RWPE1 (cell line): ENCODE measurements at regions not wholly inside any gene's neighbourhood (a gene's known extent, or its start where the extent isn't known, plus 50 kb on each side); places are given as distances from the start of the nearest gene placed in this dataset.

Experiments used
- CTCF ChIA-PET: fragments of 350-600 bp; sonication (Branson Sonifier 250); formaldehyde crosslinking; extraction: SDS; loops from one replicate; lab custom pipeline; 2021; lab: Yijun Ruan, JAX
- POLR2A ChIA-PET: fragments of 400-600 bp; formaldehyde crosslinking; extraction: SDS; loops from one replicate; lab custom pipeline; 2020; ENCODE audit warnings: antibody characterized with exemption; ENCODE audit not compliant: low non-redundant PET; lab: Yijun Ruan, JAX
- DNase-seq: peaks from one replicate; pipeline ENCODE4 v3.0.0; 2012; ENCODE audit warnings: low spot score
- H3K27ac ChIP-seq: fragments of 450-650 bp; 2 replicates; pipeline ENCODE4 v1.5.1; 2017
- TF ChIP-seq, protein P1 (sequence below): fragments of 450-650 bp; conservative IDR thresholded peaks from 2 replicates; pipeline ENCODE4 v1.5.1; 2017; ENCODE audit warnings: low read depth, mild to moderate bottlenecking

DNA sequence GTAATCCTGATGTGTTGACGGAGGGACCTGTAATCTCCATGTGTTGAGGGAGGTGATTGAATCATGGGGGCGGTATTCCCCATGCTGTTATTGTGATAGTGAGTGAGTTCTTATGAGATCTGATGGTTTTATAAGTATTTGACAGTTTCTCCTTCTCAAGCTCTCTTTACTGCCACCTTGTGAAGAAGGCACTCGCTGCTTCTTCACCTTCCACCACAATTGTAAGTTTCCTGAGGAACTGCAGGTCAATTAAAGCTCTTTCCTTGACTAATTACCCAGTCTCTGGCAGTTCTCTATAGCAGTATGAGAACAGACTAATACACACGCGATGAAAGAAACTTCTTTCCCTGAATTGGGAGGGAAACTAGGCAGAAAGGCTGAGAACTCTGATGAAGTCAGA is 141.1 kb upstream of the RAD23B start:
- TF ChIP-seq, protein P1, sequence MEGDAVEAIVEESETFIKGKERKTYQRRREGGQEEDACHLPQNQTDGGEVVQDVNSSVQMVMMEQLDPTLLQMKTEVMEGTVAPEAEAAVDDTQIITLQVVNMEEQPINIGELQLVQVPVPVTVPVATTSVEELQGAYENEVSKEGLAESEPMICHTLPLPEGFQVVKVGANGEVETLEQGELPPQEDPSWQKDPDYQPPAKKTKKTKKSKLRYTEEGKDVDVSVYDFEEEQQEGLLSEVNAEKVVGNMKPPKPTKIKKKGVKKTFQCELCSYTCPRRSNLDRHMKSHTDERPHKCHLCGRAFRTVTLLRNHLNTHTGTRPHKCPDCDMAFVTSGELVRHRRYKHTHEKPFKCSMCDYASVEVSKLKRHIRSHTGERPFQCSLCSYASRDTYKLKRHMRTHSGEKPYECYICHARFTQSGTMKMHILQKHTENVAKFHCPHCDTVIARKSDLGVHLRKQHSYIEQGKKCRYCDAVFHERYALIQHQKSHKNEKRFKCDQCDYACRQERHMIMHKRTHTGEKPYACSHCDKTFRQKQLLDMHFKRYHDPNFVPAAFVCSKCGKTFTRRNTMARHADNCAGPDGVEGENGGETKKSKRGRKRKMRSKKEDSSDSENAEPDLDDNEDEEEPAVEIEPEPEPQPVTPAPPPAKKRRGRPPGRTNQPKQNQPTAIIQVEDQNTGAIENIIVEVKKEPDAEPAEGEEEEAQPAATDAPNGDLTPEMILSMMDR: no peak; the same call in 1 of the 2 replicates
- ChIA-PET POLR2A (no interaction called here), CTCF (interaction anchor here (0.5 to 1.0 kb wide), 4 partner anchors 8 to 873 kb away, joined by 3 read pairs; no protein-coding TSS in a partner anchor)
- no peak overlapping the region for H3K27ac ChIP-seq
- DNase-seq: no peak

DNA sequence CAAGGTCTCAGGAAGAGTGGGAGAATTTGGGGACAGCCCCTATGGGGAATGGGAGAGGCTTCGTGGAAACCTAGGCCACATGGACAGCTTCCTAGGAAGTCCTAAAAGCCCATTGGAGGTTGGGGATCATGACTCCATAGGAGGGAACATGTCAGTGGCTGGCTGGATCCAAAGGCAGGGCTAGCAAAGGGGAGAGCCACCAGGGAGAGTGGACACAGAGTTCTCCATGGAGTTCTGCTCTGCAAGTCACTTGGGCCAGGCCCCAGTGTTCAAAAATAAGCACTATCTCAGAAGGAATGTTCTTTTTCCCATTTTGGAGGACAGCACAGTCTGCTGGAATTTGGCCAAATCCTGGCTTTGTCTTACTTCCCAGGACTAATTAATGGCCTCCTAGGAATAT is 140.6 kb upstream of the RAD23B start:
- no peak overlapping the region for H3K27ac ChIP-seq
- ChIA-PET CTCF (interaction anchor here (0.5 to 1.0 kb wide), 4 partner anchors 8 to 874 kb away, joined by 3 read pairs; no protein-coding TSS in a partner anchor), POLR2A (no interaction called here)
- no peak for DNase-seq
- TF ChIP-seq, protein P1: no peak

DNA sequence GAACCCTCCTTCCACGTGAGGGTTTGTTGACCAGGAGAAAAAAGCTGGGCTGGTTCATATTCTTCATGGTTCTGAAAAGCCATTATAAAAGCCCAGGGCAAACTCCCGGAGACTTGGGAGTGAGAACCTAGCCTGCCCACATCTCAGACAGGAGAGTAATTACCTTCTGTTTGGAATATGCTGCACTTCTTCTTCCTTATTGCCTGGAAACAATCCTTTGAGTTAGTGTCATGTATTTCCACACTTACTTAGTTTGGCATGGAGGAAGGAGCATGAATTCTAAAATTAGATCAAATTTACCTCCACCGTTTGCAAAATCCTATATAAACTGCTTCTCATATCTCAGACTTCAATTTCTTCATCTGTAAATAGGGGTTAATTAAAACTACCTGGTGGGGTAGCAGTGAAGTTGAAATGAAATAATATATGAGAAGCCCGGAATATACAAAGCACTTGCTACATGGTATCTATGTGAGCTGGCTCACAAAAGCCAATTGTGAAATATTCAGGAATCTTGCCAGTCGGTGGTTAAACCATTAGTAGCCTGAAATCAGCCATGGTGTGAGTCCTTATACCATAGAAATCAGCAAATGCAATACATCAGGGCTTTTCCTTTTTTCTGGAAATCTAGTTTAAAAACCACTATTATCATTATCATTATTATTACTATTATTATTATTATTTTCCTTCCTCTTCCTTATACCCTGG is 140.0 kb upstream of the RAD23B start:
- TF ChIP-seq, protein P1: no peak
- no peak for DNase-seq
- H3K27ac ChIP-seq: no peak overlapping the region
- ChIA-PET POLR2A (no interaction called here), CTCF (no interaction called here)

DNA sequence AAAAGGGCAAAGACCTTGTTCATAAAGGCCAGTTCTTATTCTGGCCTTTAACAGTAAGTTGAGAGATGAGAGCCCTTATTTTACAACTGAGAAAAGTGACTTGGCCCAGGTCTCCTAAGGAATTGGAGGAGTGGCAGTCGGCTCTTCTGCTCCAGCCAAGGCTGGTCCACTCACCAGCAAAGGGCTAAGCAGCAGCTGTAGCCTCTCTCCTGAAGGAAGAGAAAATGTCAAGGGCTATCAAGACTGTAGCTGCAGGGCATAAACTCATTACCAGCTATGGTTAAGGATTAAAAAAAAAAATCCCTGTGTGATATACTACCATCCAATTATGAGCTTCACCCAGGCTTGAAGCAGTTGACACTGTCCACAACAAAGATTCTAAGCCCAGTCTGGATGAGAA is 138.6 kb upstream of the RAD23B start:
- DNase-seq: no peak
- TF ChIP-seq, protein P1: no peak
- ChIA-PET CTCF (no interaction called here), POLR2A (no interaction called here)
- no peak overlapping the region for H3K27ac ChIP-seq

DNA sequence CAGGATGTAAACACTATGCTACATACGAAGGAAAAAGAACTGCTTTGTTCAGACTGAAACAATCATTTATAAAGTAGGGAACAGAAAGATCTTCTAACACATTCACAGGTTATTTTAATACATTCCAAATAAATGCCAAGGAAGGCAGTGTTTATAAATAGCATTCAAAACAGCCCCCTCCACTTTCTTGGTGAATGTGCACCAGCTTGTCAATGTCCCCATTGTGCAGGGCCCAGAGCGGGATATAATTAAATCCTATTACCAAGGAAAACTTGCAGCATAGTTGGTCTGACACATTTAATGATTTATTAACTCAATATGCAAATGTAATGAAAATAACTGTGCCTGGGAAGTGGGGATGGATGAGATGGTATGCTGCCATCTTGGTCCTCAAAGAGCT is 135.9 kb upstream of the RAD23B start:
- ChIA-PET CTCF (interaction anchor here (0.6 kb wide), 1 partner anchor 381 kb away, joined by 3 read pairs; no protein-coding TSS in a partner anchor), POLR2A (no interaction called here)
- DNase-seq: no peak
- TF ChIP-seq, protein P1: no peak
- no peak overlapping the region for H3K27ac ChIP-seq

DNA sequence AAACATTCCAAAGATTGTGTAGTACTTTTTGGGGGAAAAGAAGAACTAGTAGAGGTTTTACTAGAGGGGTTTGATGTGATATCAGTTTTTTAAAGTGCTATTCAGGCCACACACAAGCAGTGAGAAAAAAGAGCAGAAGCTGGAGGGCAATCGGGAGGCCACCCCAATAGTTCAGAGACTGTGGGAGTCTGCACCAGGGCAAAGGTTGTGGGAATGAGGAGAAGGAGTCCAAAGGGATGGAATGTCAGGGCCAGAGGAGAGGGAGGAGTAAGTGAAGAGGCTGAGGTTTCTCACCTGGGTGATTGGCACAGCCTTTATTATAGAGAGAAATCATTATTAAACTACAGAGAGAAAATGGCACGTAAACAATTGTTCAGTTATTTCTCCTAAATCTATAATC is 134.9 kb upstream of the RAD23B start:
- TF ChIP-seq, protein P1: no peak
- CTCF ChIA-PET: interaction anchor here (0.6 kb wide), 1 partner anchor 267 kb away, joined by 3 read pairs; no protein-coding TSS in a partner anchor
- DNase-seq: no peak
- no peak overlapping the region for H3K27ac ChIP-seq
- POLR2A ChIA-PET: no interaction called here
